Hematopoietic multipotent progenitor cell treated with erythropoietin and hydrocortisone succinate and interleukin-3 and kit ligand, for 15 days (in vitro differentiated cells): ENCODE measurements at regions not wholly inside any gene's neighbourhood (a gene's known extent, or its start where the extent isn't known, plus 50 kb on each side); places are given as distances from the start of the nearest gene placed in this dataset.
"Not testable (repeated sequence)": the region's sequence is repeated elsewhere in the genome, so short reads cannot be mapped to it uniquely, and the experiment has no call there.

Experiments
- DNase-seq: peaks from one replicate; pipeline ENCODE4 v3.0.0-alpha.2; 2015; ENCODE audit warnings: low spot score

DNA sequence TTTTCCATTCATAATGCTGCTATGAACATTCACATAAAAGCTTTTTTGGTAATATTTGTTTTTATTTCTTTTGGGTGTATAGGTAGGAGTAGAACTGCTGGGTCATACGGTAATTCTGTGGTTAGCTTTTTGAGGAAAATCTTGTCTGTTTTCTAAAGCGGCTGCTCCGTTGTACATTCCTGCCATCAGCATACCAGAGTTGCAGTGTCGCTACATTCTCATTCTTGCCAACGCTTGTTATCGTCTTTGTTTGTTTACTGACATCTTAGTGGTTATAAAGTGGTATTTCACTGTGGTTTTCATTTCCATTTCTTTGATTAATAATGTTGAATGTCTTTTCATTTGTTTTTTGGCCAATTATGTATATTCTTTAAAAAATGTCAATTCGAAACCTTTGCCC, 469.8 kb upstream of the ZP4 start:
- no peak for DNase-seq

DNA sequence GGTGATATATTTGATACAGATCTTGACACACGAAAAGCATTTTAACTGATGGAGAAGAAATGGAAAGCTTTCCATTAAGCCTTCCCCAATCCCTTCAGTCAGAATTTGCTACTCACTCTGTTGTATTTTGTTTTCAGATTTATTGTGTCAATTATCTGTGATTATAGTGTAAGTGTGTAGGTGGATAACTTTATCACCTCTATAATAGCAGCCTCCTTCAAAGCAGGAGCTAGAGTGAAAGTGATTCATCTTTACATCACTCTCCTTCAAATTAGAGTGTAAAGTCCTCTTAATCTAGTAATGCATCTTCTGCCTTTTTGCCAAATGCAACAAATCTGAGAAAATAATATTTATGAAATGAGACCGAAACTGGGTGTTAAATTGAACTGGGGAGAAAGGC, 459.7 kb upstream of the ZP4 start:
- no peak for DNase-seq

DNA sequence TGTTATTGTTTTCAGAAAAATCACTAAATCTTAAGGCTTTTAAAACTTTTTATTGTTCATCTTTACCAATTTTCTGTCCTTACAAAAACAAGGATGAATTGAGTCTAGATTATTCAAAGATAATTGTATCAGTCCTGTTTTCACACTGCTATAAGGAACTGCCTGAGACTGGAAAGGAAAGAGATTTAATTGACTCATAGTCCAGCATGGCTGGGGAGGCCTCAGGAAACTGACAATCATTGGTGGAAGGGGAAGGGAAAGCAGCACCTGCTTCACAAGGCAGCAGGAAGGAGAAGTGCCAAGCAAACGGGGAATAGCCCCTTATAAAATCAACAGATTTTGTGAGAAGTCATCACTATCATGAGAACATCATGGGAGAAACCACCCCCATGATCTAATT, 455.6 kb upstream of the ZP4 start:
- DNase-seq: no peak

DNA sequence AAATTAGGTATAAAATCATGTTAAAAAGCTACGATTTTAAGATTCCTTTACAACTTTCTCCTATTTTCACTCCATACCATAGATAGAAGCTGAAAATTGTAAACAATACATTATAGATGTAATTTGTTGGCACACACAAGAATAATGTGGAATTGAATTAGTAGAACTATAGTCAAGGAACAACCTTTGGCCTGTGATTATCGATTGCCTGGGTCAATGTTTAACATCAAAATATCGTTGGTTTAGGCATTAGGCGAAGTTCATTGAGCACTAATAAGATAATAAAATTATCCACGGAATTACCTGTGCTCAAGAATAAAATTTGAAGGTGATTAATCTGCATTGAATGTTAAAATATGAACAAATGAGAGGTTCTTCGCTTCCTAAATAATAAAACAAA, 455.1 kb upstream of the ZP4 start:
- DNase-seq: no peak

DNA sequence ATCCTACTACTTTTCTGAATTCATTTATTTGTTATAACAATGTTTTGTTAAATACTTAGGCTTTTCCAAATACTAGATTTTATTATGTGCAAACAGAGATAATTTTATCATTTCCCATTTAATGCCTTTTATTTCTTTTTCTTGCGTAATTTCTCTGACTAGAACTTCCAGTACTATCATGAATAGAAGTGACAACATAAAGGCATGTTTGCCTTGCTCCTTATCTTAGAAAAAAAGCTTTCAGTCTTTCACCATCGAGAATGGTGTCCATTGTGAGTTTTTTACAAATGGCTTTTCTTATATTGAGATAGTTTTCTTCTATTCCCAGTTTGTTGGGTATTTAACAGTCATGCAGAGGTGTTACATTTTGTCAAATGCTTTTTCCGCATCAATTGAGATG, 453.1 kb upstream of the ZP4 start:
- no peak for DNase-seq

DNA sequence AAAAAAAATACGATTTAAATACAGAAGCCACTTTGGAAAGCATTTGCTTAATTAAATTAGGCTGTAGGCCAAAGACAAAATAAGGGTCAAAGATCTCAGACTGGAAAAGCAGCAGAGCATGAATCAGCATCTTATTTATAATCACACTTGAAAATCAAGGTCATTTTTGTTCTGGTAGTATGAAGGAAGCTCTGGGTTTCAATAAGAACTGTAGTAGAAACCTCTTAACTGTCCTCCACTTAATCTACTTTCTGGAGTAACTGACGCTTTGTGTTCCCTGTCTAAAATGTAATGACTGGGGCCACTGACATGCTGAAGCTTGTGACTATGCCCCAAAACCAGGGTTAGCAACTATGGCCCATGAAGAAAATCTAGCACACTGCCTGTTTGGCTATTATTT, 450.7 kb upstream of the ZP4 start:
- no peak for DNase-seq

DNA sequence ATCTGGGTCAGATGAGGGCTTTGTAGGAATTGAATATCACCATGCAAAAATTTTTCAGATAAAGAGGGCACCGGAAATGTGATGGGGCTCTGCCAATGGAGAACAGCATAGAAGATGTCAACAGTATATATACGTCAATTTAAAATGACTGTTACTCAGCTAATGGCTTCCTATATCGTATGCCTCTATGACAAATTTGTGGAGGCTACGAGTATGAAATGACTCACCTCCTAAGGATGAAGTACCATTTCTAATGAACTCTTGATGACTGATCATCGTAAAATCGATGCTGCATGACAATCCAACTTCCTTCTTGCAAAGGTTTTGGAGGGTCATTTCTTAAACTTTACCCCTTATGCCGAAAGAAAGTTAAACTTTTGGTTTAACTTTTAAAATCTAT, 450.3 kb upstream of the ZP4 start:
- no peak for DNase-seq

DNA sequence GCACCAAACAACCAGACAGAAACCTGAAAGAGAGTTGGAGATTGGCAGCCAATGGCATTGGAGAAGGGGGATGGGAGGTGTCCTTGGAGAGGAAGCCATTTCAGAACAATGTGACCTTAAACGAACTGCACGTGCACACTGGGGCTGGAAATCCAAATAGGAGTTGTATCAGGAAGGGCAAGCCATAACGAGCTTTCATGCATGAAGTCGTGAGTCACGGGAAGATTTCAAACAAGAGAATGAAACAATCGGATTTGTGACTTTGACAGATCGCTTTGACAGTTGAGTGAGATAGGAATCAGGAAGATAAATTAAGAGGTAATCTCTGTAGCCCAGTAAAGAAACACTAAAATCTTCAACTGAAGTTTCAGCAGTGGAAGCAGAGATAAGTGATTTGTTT, 445.8 kb upstream of the ZP4 start:
- DNase-seq: no peak

DNA sequence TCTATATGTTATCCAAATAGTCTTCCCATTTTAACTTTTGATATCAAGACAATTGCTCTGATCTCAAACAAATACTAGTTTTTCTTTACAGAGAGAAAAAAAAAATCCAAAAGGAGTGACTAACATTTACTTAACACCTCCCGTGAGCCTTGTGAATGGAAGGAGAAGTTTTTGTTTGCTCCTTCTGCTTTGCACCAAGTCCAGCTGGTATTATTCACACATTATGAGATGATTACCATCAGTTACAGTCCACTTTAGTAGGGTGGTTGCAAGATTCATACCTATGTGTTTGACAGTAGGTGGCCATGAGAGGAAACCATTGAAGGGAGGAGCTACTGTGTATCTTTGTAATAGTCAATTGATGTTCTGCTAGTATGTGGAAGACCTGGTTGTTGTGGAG, 443.4 kb upstream of the ZP4 start:
- no peak for DNase-seq

DNA sequence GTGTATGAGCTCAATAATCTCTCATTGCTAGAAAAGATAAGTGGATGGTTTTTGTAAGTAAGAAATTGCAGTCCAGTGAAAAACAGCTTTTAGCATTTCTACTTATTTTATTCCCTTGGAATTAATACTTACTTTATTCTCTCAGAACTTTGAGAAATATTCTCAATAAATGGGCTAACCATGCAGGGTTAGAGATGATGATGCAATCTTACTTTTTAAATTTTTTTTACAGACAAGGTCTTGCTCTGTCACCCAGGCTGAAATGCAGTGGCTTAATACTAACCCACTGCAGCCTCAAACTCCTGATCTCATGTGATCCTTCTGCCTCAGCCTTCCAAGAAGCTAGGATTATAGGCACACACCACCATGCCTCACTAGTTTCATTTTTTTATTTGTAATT, 440.8 kb upstream of the ZP4 start:
- DNase-seq: no peak

DNA sequence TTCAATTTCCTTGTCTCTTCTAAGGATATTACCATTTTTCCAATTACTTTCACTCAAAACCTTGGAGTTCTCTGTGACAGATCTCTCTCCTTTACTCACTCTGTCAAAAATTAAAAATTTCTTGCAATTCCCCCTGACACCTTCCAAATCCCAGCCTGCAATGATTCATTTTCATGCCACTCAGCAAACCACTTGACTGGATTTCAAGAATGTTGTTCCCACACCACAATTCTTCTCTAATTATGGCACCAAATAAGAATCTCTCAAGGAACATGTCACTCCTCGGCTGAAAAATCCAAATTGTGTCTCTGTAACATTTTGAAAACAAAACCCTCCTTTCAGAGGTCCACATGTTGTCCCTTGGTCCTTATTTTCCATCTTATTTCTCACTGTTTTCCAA, 438.9 kb upstream of the ZP4 start:
- no peak for DNase-seq

DNA sequence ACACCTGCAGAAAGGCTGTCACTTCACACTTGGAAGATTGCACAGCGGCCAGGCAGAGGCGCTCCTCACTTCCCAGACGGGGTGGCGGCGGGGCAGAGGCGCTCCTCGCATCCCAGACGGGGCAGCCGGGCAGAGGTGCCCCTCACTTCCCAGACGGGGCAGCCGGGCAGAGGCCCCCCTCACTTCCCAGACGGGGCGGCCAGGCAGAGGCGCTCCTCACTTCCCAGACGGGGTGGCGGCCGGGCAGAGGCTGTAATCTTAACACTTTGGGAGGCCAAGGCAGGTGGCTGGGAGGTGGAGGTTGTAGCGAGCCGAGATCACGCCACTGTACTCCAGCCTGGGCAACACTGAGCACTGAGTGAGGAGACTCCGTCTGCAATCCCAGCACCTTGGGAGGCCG, 436.3 kb upstream of the ZP4 start:
- not testable (repeated sequence) for DNase-seq

DNA sequence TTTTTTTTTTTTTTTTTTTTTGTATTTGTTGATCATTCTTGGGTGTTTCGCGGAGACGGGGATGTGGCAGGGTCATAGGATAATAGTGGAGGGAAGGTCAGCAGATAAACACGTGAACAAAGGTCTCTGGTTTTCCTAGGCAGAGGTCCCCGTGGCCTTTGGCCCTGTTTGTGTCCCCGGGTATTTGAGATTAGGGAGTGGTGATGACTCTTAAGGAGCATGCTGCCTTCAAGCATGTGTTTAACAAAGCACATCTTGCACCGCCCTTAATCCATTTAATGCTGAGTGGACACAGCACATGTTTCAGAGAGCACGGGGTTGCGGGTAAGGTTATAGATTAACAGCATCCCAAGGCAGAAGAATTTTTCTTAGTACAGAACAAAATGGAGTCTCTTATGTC, 435.8 kb upstream of the ZP4 start:
- DNase-seq: not testable (repeated sequence)

DNA sequence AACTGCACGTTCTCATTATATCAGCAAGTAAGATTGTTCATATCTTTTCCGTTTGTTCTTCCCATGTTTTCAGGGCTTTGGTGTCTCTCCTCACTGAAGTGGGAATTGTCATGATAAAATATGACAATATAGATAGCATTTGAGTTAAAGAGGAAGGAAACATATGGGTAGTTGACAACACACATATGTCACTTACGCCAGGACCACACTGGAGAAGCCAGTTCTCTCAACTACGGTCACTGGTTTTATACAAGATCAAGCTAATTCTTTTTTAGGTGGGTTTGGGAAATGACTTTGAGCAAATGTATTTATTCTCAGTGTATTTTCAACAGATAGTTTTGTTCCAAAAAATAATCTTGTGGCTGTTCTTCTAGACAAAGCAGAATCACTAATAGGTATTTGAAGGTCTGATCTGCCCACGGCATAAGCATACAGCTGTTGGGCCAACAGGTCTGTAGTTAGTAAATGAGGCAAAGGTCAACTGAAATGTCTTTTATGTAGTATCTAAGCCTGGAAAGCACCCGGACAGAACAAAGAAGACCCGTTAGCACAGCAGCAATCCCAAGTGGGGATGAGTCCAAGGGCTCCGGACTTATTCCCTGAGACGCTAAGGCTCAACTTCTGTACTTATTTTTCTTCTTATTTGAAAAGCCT, 433.6 kb upstream of the ZP4 start:
- DNase-seq: no peak

DNA sequence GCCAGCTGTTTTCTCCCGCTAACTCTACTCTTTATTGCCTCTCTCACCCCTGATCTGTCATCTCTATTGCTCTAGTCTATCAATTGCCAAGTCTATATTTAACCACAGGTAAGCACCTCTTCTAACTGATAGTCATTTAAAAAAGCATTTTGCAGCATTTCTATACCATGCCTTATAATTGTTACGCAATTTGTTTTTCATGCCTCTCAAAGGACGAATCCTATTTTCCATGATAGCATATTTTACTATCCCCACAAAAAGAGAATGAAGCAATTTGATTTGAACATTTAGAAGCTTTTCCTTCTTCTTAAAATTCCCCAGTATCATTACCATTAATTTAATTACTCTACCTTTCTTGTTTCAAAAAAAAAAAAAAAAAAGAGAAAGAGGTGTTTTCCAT, 432.8 kb upstream of the ZP4 start:
- no peak for DNase-seq

DNA sequence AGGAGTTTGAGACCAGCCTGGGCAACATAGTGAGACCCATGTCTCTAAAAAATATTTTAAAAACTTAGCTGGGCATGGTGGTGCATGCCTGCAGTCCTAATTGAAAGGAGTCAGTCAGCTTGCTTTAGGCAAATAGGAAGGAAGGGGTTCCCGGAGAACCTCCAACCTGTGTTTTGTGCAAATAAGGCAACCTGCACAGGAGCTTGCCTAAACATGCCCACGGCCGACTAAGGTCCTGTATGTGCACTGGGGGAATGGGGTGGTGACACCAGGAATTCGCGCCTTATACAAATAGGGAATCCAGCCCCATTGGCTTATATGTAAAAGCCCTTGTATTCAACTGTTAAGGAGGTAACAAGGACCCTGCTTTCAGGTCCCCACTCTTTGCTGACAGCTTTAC, 429.2 kb upstream of the ZP4 start:
- DNase-seq: no peak

DNA sequence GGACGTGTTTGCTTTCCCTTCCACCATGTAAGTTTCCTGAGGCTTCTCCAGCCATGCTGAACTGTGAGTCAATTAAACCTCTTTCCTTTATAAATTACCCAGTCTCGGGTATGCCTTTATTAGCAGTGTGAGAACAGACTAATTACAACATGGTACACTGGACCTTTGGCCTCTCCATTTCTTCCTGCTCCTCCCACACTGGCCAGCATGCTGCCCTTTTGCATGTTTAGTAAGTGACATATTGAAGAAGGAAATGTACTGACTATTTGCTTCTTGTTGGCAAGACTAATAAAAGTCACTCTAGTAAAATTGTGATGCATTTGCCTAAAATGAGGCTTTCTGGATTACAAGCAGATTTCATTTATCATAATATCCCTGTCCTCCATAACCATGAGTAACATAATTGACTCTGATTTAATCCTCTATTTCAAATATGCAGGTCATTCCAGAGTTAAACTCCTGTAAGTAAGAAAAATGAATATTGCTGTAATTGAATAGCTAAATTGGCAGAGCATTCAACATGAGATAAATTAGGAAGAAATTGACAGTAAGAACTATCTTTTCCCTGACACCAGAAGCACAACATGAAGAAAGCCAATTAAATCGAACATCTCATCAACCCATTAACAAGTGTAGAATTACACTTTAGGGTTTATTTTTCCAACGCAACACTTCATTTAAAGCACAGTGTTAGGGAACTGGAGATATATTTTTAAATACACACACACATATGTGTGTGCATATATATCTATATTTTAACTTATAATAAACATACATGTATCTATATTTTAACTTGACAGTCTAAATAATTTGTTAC, 427.8 kb upstream of the ZP4 start:
- no peak for DNase-seq

DNA sequence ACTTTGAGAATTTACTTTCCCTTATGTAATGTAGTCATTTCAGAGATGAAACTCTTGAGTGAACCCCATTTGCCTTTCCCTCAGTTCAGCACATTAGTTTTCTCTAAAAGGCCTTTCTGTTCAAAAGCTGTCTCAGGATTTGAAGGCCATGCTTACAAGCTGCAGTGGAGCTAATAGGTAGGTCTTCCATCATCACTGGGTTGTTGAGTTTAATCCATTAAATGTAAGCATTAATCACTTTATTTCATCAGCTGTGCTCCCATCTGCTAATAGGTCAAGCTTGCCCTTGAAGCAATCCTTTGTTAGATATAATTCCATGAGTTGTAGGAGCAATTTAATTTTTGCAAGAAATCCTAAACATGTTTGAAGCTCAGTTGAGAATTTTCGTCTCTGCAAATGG, 422.2 kb upstream of the ZP4 start:
- DNase-seq: no peak

DNA sequence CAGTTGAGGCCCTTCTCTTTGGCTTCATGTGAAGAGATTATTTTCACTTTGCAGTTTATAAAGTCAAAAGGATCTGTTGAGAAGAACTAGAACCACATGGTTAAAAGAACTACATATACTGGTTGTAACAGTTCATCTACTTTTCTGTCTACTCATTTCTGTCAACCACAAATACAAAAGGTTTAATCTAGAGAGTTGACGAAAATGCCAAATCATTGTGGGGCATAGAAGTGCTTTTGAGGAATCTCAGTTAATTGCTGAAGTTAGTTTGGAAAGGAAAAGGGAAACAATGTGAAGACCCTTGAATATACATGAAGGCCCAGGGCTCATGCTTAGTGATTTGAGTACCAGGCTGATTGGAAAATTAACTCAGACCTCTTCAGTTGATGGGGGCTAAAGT, 415.7 kb upstream of the ZP4 start:
- DNase-seq: no peak

DNA sequence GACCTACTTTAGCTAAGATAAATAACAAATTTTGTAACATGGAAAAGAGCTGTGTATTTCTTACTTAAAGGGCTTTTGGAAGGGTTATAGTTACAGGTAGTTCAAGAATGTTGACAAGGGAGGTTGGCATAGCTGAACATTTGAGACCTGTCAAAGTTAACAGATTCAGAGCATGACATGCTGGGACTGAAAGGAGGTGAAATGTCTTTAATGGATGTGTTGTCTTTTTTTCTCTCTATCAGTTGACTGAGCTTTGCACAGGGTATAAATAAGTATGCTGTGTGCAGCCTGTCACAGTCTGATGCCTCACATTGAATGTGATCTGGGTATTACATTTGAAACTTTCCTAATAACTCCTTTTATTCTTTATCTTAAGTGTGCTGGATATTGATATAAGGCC, 411.9 kb upstream of the ZP4 start:
- DNase-seq: no peak

DNA sequence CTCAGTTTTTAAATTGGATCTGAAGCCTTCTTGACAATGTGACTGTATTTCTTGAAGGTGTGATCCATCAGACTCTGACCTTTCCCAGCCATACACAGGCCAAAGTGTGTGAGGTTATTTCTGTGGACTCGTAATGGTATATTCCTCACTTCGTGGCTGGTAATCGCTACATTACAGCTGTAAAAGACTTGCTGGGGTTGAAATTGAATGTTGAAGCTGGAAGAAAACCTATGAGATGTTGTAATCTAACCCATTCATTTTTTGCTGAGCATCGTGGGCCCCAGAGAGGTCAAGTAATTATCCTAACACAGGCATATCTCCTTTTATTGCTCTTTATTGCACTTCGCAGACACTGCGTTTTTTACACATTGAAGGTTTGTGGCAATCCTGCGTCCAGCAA, 405.6 kb upstream of the ZP4 start:
- no peak for DNase-seq

DNA sequence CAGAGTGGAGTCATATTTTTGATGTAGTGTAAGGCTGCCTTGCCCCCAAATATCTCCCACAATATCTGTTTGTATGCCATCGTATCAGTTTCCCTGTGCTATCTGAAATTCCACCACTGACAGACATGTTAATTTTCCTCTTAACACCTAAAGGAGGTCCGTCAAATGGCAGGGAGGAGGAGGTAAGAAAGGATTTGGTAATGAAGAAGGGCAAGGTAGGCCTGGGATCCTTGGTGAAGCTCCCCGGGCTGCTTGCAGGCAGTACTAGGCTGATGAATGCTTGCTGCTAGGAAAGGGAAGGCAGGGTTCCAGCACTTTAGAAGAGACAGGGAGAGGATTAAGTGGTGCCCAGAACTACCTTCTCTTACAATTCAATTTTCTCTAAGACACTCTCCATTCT, 402.4 kb upstream of the ZP4 start:
- no peak for DNase-seq

DNA sequence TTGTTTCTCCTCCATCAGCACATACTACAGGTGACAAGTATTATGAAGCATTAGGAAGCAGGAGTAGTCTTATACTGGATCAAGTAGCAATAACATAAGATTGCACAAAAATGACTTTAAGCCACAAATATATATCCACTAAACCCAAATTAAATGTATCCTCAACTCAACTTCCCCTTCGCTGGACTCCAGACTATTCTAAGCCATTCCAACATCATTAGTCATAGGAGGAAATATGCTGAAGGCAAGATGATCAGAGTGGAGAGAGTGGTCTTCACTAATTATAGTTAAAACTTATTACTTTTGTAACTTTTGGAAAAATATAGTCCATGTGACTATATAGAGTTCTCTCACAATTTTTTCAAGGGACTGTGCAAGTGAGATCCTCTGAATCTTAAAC, 390.7 kb upstream of the ZP4 start:
- DNase-seq: no peak
